ENCODE measurements at regions not wholly inside any gene's neighbourhood (a gene's known extent, or its start where the extent isn't known, plus 50 kb on each side); places are given as distances from the start of the nearest gene placed in this dataset.

DNA sequence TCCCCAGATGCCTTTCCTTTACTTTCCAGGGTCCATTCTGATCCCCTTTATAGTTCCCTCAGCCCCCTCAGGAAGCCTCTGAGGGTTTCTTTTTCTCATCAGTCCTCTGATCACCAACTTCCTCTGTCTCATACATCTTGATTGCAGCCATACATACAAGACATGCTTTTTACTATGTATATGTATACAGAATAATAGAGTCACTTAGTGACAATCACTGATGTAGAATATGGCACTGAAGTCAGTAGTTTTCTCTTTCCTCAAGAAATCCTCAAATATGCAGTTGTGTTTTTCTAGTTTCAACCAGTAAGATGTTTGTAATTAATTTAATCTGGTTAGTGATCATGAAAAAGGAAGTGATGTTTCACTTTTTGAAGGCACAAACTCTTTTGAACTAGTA is 364.1 kb downstream of the MAN2A1 start:
- Histone ChIP-seq H3K27ac (ENCODE audit: insufficient read depth, low read length) (no peak overlapping the region), H2BK15ac (ENCODE audit: low read depth, low read length) (no peak overlapping the region), H3K4ac (ENCODE audit: low read depth, low read length) (no peak overlapping the region), H3K9me1 (ENCODE audit: insufficient read depth, low read length) (no peaks in the 10 kb centered on the region), H3K27me3 (ENCODE audit: control insufficient read depth, insufficient read depth, low read length) (no peaks in the 10 kb centered on the region), H2BK120ac (ENCODE audit: low read depth, low read length) (no peak overlapping the region), H3K4me1 (ENCODE audit: control insufficient read depth, insufficient read depth, low read length) (no peaks in the 10 kb centered on the region), H4K5ac (ENCODE audit: low read depth, low read length) (no peak overlapping the region), H3K14ac (replicated peaks; ENCODE audit: low read depth, low read length) (no peak overlapping the region), H2BK5ac (ENCODE audit: low read depth, low read length, poor library complexity, severe bottlenecking) (no peak overlapping the region), H3K79me1 (ENCODE audit: low read depth in 1 of 2, low read length in 2 of 2) (no peaks in the 10 kb centered on the region), H4K8ac (ENCODE audit: low read depth in 2 of 2, low read length in 2 of 2) (no peak overlapping the region), H3K36me3 (ENCODE audit: control insufficient read depth, insufficient read depth, low read length) (no peaks in the 10 kb centered on the region), H2AFZ (replicated peaks; ENCODE audit: low read length, poor library complexity) (no peak overlapping the region), H3K18ac (ENCODE audit: low read depth, low read length) (no peak overlapping the region), H3K4me3 (ENCODE audit: insufficient read depth, low read depth, low read length) (no peak overlapping the region), H2BK20ac (ENCODE audit: low read depth, low read length) (no peak overlapping the region), H4K20me1 (ENCODE audit: insufficient read depth, low read length) (no peaks in the 10 kb centered on the region), H4K91ac (ENCODE audit: insufficient read depth, low read depth, low read length) (no peak overlapping the region), H2AK9ac (replicated peaks; ENCODE audit: low read depth, low read length, poor library complexity) (no peak overlapping the region), H3K9me3 (ENCODE audit: control insufficient read depth, insufficient read depth, low read length) (no peaks in the 10 kb centered on the region), H2AK5ac (ENCODE audit: low read depth, low read length) (no peak overlapping the region), H3K4me2 (ENCODE audit: low read depth, low read length) (no peak overlapping the region), H3K9ac (ENCODE audit: low read depth, low read length) (no peak overlapping the region), H3K56ac (ENCODE audit: extremely low read depth, insufficient read depth, low read length) (no peak overlapping the region), H3K23ac (ENCODE audit: low read depth, low read length) (no peak overlapping the region)
- TF ChIP-seq FOS (IDR thresholded peaks at IDR 0.05; ENCODE audit: low read depth, low read length) (no peak), CHD1 (IDR thresholded peaks at IDR 0.05; ENCODE audit: low read depth, low read length) (no peak), NFE2L2 (IDR thresholded peaks at IDR 0.05; ENCODE audit: low read depth, low read length) (no peak), MAFK (IDR thresholded peaks at IDR 0.05; ENCODE audit: low read depth, low read length) (no peak), RAD21 (IDR thresholded peaks at IDR 0.05; ENCODE audit: low read length) (no peak), MXI1 (IDR thresholded peaks at IDR 0.05; ENCODE audit: borderline replicate concordance, low read depth, low read length) (no peak), CEBPB (IDR thresholded peaks at IDR 0.05; ENCODE audit: low read depth, low read length) (no peak), RFX5 (IDR thresholded peaks at IDR 0.05; ENCODE audit: low read depth, low read length) (no peak), POLR2A (IDR thresholded peaks at IDR 0.05; ENCODE audit: low read depth, low read length) (no peak), ELK1 (IDR thresholded peaks at IDR 0.05; ENCODE audit: borderline replicate concordance, low read depth, low read length) (no peak), BHLHE40 (IDR thresholded peaks at IDR 0.05; ENCODE audit: low read depth, low read length) (no peak), MAZ (IDR thresholded peaks at IDR 0.05; ENCODE audit: borderline replicate concordance, low read depth, low read length) (no peak), SMC3 (IDR thresholded peaks at IDR 0.05; ENCODE audit: low read depth, low read length) (no peak), RCOR1 (IDR thresholded peaks at IDR 0.05; ENCODE audit: insufficient replicate concordance, low read length) (no peak)
- TF ChIP-seq, protein P1, sequence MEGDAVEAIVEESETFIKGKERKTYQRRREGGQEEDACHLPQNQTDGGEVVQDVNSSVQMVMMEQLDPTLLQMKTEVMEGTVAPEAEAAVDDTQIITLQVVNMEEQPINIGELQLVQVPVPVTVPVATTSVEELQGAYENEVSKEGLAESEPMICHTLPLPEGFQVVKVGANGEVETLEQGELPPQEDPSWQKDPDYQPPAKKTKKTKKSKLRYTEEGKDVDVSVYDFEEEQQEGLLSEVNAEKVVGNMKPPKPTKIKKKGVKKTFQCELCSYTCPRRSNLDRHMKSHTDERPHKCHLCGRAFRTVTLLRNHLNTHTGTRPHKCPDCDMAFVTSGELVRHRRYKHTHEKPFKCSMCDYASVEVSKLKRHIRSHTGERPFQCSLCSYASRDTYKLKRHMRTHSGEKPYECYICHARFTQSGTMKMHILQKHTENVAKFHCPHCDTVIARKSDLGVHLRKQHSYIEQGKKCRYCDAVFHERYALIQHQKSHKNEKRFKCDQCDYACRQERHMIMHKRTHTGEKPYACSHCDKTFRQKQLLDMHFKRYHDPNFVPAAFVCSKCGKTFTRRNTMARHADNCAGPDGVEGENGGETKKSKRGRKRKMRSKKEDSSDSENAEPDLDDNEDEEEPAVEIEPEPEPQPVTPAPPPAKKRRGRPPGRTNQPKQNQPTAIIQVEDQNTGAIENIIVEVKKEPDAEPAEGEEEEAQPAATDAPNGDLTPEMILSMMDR (conservative IDR thresholded peaks at IDR 0.05; ENCODE audit: low read depth, low read length), result no peak
- TF ChIP-seq, protein P2, sequence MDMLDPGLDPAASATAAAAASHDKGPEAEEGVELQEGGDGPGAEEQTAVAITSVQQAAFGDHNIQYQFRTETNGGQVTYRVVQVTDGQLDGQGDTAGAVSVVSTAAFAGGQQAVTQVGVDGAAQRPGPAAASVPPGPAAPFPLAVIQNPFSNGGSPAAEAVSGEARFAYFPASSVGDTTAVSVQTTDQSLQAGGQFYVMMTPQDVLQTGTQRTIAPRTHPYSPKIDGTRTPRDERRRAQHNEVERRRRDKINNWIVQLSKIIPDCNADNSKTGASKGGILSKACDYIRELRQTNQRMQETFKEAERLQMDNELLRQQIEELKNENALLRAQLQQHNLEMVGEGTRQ (IDR thresholded peaks at IDR 0.05; ENCODE audit: low read depth, low read length), result no peak
- in situ Hi-C loops (cut with MboI; ENCODE audit: low sequenced_read_pairs) (no loop called here), intact Hi-C loops (cut with micrococcal nuclease) (no loop called here), dilution Hi-C loops (cut with HindIII; ENCODE audit: low sequenced_read_pairs, unreplicated experiment) (no loop called here)
- ChIA-PET CTCF (interaction anchor here (0.8 kb wide), 1 partner anchor 129 kb away, joined by 3 read pairs; no protein-coding TSS in a partner anchor), POLR2A (ENCODE audit: unreplicated experiment) (no interaction called here)
- ATAC-seq (ENCODE audit: low read depth) (no peak), DNase-seq (no peak)
- BruUV-seq (replicated peaks), result no TSS peak

Measured in IMR-90 (cell line).